Testis (tissue), 2 donors: ENCODE measurements at regions not wholly inside any gene's neighbourhood (a gene's known extent, or its start where the extent isn't known, plus 50 kb on each side); places are given as distances from the start of the nearest gene placed in this dataset.
"Not testable (repeated sequence)": the region's sequence is repeated elsewhere in the genome, so short reads cannot be mapped to it uniquely, and the experiment has no call there.

ENCODE experiments used
- DNase-seq: peaks from one replicate; pipeline ENCODE4 v3.0.0-alpha.2; 2019
- H3K27ac ChIP-seq, 2 donors: fragments of 200-600 bp; sonication (generic); one replicate each; pipeline ENCODE4 v1.5.1; 2019
- H3K27me3 ChIP-seq: fragments of 200-600 bp; sonication (generic); one replicate; pipeline ENCODE4 v1.5.1; 2019
- H3K36me3 ChIP-seq: fragments of 200-600 bp; sonication (generic); one replicate; pipeline ENCODE4 v1.5.1; 2017; ENCODE audit warnings: low read depth; ENCODE audit errors: missing control alignments
- H3K4me1 ChIP-seq: fragments of 200-600 bp; sonication (generic); one replicate; pipeline ENCODE4 v1.5.1; 2019
- H3K4me3 ChIP-seq, 2 donors: fragments of 200-600 bp; sonication (generic); one replicate each; pipeline ENCODE4 v1.5.1; 2017 to 2019
- H3K9me3 ChIP-seq: fragments of 200-600 bp; sonication (generic); one replicate; pipeline ENCODE4 v1.5.1; 2017
- CTCF ChIP-seq, 3 experiments: fragments of 450-650 bp in 2 of 3; fragments of 200-600 bp in 1 of 3; sonication (generic) in 1 of 3; IDR thresholded peaks; one replicate each; pipeline ENCODE4 v1.5.1; 2016 to 2019; ENCODE audit warnings: antibody characterized with exemption in 3 of 3, mild to moderate bottlenecking in 2 of 3, moderate library complexity in 1 of 3
- POLR2A ChIP-seq: fragments of 450-650 bp; IDR thresholded peaks from one replicate; pipeline ENCODE4 v1.6.1; 2017; ENCODE audit warnings: antibody characterized with exemption, mild to moderate bottlenecking, moderate library complexity
- WGBS, 2 donors: methylation state at CpG; one replicate each; pipeline ENCODE4 v1.1.5; 2018; 5-methylcytosine and 5-hydroxymethylcytosine counted together
- intact Hi-C: fragments of 100-400 bp; cut with DNase I; formaldehyde crosslinking; loops from one replicate; pipeline ENCODE4 v1.15.1; 2023; ENCODE audit warnings: low total_unique reads

GRCh38 chr3:110021659-110022058, 684.3 kb upstream of the DPPA4 start:
- H3K36me3 ChIP-seq: no peaks in the 10 kb centered on the region
- 93% methylated on average over 1 of the region's 1 CpG for WGBS, 2 donors
- TF ChIP-seq POLR2A (no peak), CTCF (IDR thresholded peaks at IDR 0.05) (no peak)
- no peak overlapping the region for H3K27ac ChIP-seq
- intact Hi-C loops: no loop called here
- no peaks in the 10 kb centered on the region for H3K27me3 ChIP-seq
- H3K4me1 ChIP-seq: no peaks in the 10 kb centered on the region
- H3K9me3 ChIP-seq: no peaks in the 10 kb centered on the region
- DNase-seq: no peak
- no peak overlapping the region for H3K4me3 ChIP-seq

DNA sequence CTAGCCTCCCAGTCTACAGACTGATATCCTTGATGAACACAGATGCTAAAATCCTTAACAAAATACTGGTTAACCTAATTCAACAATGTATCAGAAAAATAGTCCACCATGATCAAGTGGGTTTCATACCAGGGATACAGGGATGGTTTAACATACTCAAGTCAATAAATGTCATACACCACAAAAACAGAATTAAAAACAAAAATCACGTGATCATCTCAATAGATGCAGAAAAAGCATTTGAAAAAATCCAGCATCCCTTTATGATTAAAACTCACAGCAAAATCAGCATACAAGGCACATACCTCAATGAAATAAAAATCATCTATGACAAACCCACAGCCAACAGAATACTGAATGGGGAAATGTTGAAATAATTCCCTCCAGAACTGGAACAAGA, 685.7 kb upstream of the DPPA4 start:
- H3K27me3 ChIP-seq: not testable (repeated sequence)

GRCh38 chr3:110026421-110026820, 689.1 kb upstream of the DPPA4 start:
- 69 to 80% methylated on average over 2 of the region's 2 CpGs for WGBS, 2 donors
- Histone ChIP-seq H3K4me3 (no peak overlapping the region), H3K36me3 (no peaks in the 10 kb centered on the region), H3K9me3 (no peaks in the 10 kb centered on the region), H3K27ac (no peak overlapping the region), H3K27me3 (no peaks in the 10 kb centered on the region), H3K4me1 (no peaks in the 10 kb centered on the region)
- intact Hi-C loops: no loop called here
- DNase-seq: no peak
- TF ChIP-seq POLR2A (no peak), CTCF (IDR thresholded peaks at IDR 0.05) (no peak)

More for the DNA sequence above, 685.7 kb upstream of the DPPA4 start:
- H3K4me1 ChIP-seq, H3K27ac ChIP-seq, DNase-seq, H3K4me3 ChIP-seq, H3K9me3 ChIP-seq, H3K36me3 ChIP-seq, intact Hi-C loops: not testable (repeated sequence)
- 83 to 92% methylated on average over 1 of the region's 1 CpG for WGBS, 2 donors

GRCh38 chr3:110027446-110028080, 690.2 kb upstream of the DPPA4 start:
- 75 to 78% methylated on average over 4 of the region's 4 CpGs for WGBS, 2 donors
- H3K27ac ChIP-seq: no peak overlapping the region
- H3K4me3 ChIP-seq: no peak overlapping the region
- H3K4me1 ChIP-seq: no peaks in the 10 kb centered on the region
- no peaks in the 10 kb centered on the region for H3K27me3 ChIP-seq
- intact Hi-C loops: no loop called here
- no peak for DNase-seq
- TF ChIP-seq POLR2A (no peak), CTCF (IDR thresholded peaks at IDR 0.05) (no peak)
- no peaks in the 10 kb centered on the region for H3K36me3 ChIP-seq
- no peaks in the 10 kb centered on the region for H3K9me3 ChIP-seq

- H3K9me3 ChIP-seq: no peaks in the 10 kb centered on the region
- H3K4me3 ChIP-seq: no peak overlapping the region
- DNase-seq: no peak
- H3K4me1 ChIP-seq: no peaks in the 10 kb centered on the region
- no peaks in the 10 kb centered on the region for H3K36me3 ChIP-seq
- H3K27ac ChIP-seq: no peak overlapping the region
- WGBS, 2 donors: 78 to 89% methylated on average over 2 of the region's 2 CpGs
- H3K27me3 ChIP-seq: no peaks in the 10 kb centered on the region
- intact Hi-C loops: no loop called here
- TF ChIP-seq CTCF (IDR thresholded peaks at IDR 0.05): no peak
- no peak for TF ChIP-seq POLR2A
Observed at GRCh38 chr3:110031975-110032374, 694.6 kb upstream of the DPPA4 start.
